Mesothelial cell of epicardium (in vitro differentiated cells): ENCODE measurements at regions not wholly inside any gene's neighbourhood (a gene's known extent, or its start where the extent isn't known, plus 50 kb on each side); places are given as distances from the start of the nearest gene placed in this dataset.

Experiments
- DNase-seq, 2 experiments: peaks; one replicate each; pipeline ENCODE4 v3.0.0; 2021; ENCODE audit warnings: low spot score in 2 of 2; ENCODE audit not compliant: unreplicated experiment in 2 of 2
- H3K27ac Mint-ChIP-seq: 2 replicates; pipeline ENCODE4 v1.8.0; 2021; ENCODE audit warnings: mixed read lengths
- H3K27me3 Mint-ChIP-seq: 2 replicates; pipeline ENCODE4 v1.8.0; 2021; ENCODE audit warnings: low read depth, mixed read lengths
- H3K36me3 Mint-ChIP-seq: 2 replicates; pipeline ENCODE4 v1.8.0; 2021; ENCODE audit warnings: mixed read lengths
- H3K4me1 Mint-ChIP-seq: 2 replicates; pipeline ENCODE4 v1.8.0; 2021; ENCODE audit warnings: mixed read lengths
- H3K4me3 Mint-ChIP-seq: 2 replicates; pipeline ENCODE4 v1.8.0; 2021; ENCODE audit warnings: mild to moderate bottlenecking, moderate library complexity, mixed read lengths
- H3K9me3 Mint-ChIP-seq: 2 replicates; pipeline ENCODE4 v1.8.0; 2021; ENCODE audit warnings: mixed read lengths
- CTCF ChIP-seq: fragments of 200-600 bp; sonication (generic); IDR thresholded peaks from one replicate; pipeline ENCODE4 v1.5.0; 2021; ENCODE audit warnings: antibody characterized with exemption; ENCODE audit not compliant: unreplicated experiment

GRCh38 chr2:5343785-5344335 lies 348.3 kb upstream of the SOX11 start:
- no peak for DNase-seq
- H3K4me3 Mint-ChIP-seq, result no peak overlapping the region
- H3K9me3 Mint-ChIP-seq, result no peaks in the 10 kb centered on the region
- no peak overlapping the region for H3K27ac Mint-ChIP-seq
- no peaks in the 10 kb centered on the region for H3K36me3 Mint-ChIP-seq
- H3K27me3 Mint-ChIP-seq, result no peaks in the 10 kb centered on the region
- peaks cover 5% of the 10 kb centered on the region for H3K4me1 Mint-ChIP-seq
- no peak for TF ChIP-seq CTCF

GRCh38 chr2:5352286-5352685 lies 339.9 kb upstream of the SOX11 start:
- no peaks in the 10 kb centered on the region for H3K27me3 Mint-ChIP-seq
- no peak for DNase-seq
- peaks cover 9% of the 10 kb centered on the region for H3K9me3 Mint-ChIP-seq
- no peaks in the 10 kb centered on the region for H3K36me3 Mint-ChIP-seq
- H3K4me3 Mint-ChIP-seq, result no peak overlapping the region
- peaks cover 24% of the 10 kb centered on the region for H3K4me1 Mint-ChIP-seq
- TF ChIP-seq CTCF, result no peak
- H3K27ac Mint-ChIP-seq, result no peak overlapping the region

GRCh38 chr2:5353565-5353964 lies 338.6 kb upstream of the SOX11 start:
- Mint-ChIP-seq H3K36me3 (no peaks in the 10 kb centered on the region), H3K4me1 (peaks cover 22% of the 10 kb centered on the region), H3K27me3 (no peaks in the 10 kb centered on the region), H3K4me3 (no peak overlapping the region), H3K9me3 (peaks cover 9% of the 10 kb centered on the region), H3K27ac (no peak overlapping the region)
- DNase-seq, result no peak
- no peak for TF ChIP-seq CTCF

GRCh38 chr2:5359397-5359796 lies 332.8 kb upstream of the SOX11 start:
- H3K4me1 Mint-ChIP-seq, result peaks cover 2% of the 10 kb centered on the region

GRCh38 chr2:5360081-5360480 lies 332.1 kb upstream of the SOX11 start:
- no peak for DNase-seq
- no peak for TF ChIP-seq CTCF
- peaks cover 3% of the 10 kb centered on the region for H3K9me3 Mint-ChIP-seq
- H3K27me3 Mint-ChIP-seq, result no peaks in the 10 kb centered on the region
- no peak overlapping the region for H3K4me3 Mint-ChIP-seq
- H3K4me1 Mint-ChIP-seq, result peaks cover 2% of the 10 kb centered on the region
- H3K27ac Mint-ChIP-seq, result no peak overlapping the region
- no peaks in the 10 kb centered on the region for H3K36me3 Mint-ChIP-seq

More at GRCh38 chr2:5359397-5359796, 332.8 kb upstream of the SOX11 start:
- DNase-seq, result no peak
- Mint-ChIP-seq H3K27me3 (no peaks in the 10 kb centered on the region), H3K9me3 (peaks cover 8% of the 10 kb centered on the region), H3K36me3 (no peaks in the 10 kb centered on the region), H3K4me3 (no peak overlapping the region), H3K27ac (no peak overlapping the region)
- TF ChIP-seq CTCF, result no peak

GRCh38 chr2:5364361-5364760 lies 327.8 kb upstream of the SOX11 start:
- no peaks in the 10 kb centered on the region for H3K27me3 Mint-ChIP-seq

More at GRCh38 chr2:5364361-5364760, 327.8 kb upstream of the SOX11 start:
- no peak for DNase-seq
- no peak for TF ChIP-seq CTCF
- no peaks in the 10 kb centered on the region for H3K36me3 Mint-ChIP-seq
- H3K27ac Mint-ChIP-seq, result no peak overlapping the region
- H3K4me3 Mint-ChIP-seq, result no peak overlapping the region
- peaks cover 34% of the 10 kb centered on the region for H3K4me1 Mint-ChIP-seq
- no peaks in the 10 kb centered on the region for H3K9me3 Mint-ChIP-seq
